Body of pancreas (tissue), 4 donors: ENCODE measurements at regions not wholly inside any gene's neighbourhood (a gene's known extent, or its start where the extent isn't known, plus 50 kb on each side); places are given as distances from the start of the nearest gene placed in this dataset.

Experiments
- POLR2A ChIP-seq, 3 donors: fragments of 450-650 bp; IDR thresholded peaks; one replicate each; pipeline ENCODE4 v1.6.1; 2016; ENCODE audit warnings: antibody characterized with exemption in 3 of 3, mild to moderate bottlenecking in 2 of 3
- TF ChIP-seq, protein P1 (sequence below), 7 experiments: fragments of 450-650 bp in 4 of 7; fragments of 200-600 bp in 3 of 7; sonication (generic) in 3 of 7; IDR thresholded peaks; one replicate each; pipeline ENCODE4 v1.5.1; 2016 to 2019; ENCODE audit warnings: antibody characterized with exemption in 7 of 7

DNA sequence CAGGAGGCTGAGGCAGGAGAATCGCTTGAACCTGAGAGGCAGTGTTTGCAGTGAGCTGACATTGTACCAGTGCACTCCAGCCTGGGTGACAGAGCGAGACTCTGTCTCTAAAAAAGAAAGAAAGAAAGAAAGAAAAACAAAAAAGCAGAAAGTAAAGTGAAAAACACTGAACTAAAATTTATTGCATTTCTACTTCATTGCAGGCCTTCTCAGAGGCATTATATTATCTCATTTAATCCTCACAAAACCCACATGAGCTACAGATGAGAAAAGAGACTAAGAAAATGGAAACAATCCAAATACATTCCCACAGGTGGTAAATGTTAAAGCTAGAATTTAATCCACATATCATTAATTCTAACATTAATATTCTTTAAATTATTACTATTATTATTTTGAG lies 147.2 kb upstream of the FREM2 start:
- TF ChIP-seq, protein P1, sequence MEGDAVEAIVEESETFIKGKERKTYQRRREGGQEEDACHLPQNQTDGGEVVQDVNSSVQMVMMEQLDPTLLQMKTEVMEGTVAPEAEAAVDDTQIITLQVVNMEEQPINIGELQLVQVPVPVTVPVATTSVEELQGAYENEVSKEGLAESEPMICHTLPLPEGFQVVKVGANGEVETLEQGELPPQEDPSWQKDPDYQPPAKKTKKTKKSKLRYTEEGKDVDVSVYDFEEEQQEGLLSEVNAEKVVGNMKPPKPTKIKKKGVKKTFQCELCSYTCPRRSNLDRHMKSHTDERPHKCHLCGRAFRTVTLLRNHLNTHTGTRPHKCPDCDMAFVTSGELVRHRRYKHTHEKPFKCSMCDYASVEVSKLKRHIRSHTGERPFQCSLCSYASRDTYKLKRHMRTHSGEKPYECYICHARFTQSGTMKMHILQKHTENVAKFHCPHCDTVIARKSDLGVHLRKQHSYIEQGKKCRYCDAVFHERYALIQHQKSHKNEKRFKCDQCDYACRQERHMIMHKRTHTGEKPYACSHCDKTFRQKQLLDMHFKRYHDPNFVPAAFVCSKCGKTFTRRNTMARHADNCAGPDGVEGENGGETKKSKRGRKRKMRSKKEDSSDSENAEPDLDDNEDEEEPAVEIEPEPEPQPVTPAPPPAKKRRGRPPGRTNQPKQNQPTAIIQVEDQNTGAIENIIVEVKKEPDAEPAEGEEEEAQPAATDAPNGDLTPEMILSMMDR (IDR thresholded peaks at IDR 0.05), result no peak
- no peak for TF ChIP-seq POLR2A (IDR thresholded peaks at IDR 0.05)
